ENCODE measurements at regions not wholly inside any gene's neighbourhood (a gene's known extent, or its start where the extent isn't known, plus 50 kb on each side); places are given as distances from the start of the nearest gene placed in this dataset.

GRCh38 chr12:130076126-130076525 lies 86.1 kb upstream of the FZD10 start:
- TF ChIP-seq CTCF (IDR thresholded peaks at IDR 0.05; ENCODE audit: low read depth, low read length, missing input control) = no peak
- no peak for TF ChIP-seq JUND (IDR thresholded peaks at IDR 0.05)
- no peak for TF ChIP-seq RAD21 (IDR thresholded peaks at IDR 0.05)
- TF ChIP-seq YY1 (IDR thresholded peaks at IDR 0.05) = no peak
- TF ChIP-seq SP1 (IDR thresholded peaks at IDR 0.05) = no peak
- no peak for TF ChIP-seq TAF1 (conservative IDR thresholded peaks at IDR 0.05)
- no peak for TF ChIP-seq REST (IDR thresholded peaks at IDR 0.05)
- TF ChIP-seq EGR1 (IDR thresholded peaks at IDR 0.05; ENCODE audit: low read depth in 2 of 2) = no peak
- TF ChIP-seq GABPA (IDR thresholded peaks at IDR 0.05 in 1 of 2, conservative IDR thresholded peaks at IDR 0.05 in 1 of 2) = no peak
- TF ChIP-seq MAX (IDR thresholded peaks at IDR 0.05) = no peak
- TF ChIP-seq ATF3 (IDR thresholded peaks at IDR 0.05) = no peak
- no peak for TF ChIP-seq HNF4G (IDR thresholded peaks at IDR 0.05)

Data from liver (tissue), 3 donors.